AG09319 (cell line): ENCODE measurements at regions not wholly inside any gene's neighbourhood (a gene's known extent, or its start where the extent isn't known, plus 50 kb on each side); places are given as distances from the start of the nearest gene placed in this dataset.

Source experiments
- DNase-seq: peaks from one replicate; pipeline ENCODE4 v3.0.0-alpha.2; 2010; ENCODE audit warnings: low read depth; ENCODE audit errors: extremely low read depth
- CTCF ChIP-seq: IDR thresholded peaks from 2 replicates; pipeline ENCODE4 v1.5.1; 2011; ENCODE audit warnings: low read depth, mild to moderate bottlenecking, inconsistent platforms, low read length, moderate library complexity

DNA sequence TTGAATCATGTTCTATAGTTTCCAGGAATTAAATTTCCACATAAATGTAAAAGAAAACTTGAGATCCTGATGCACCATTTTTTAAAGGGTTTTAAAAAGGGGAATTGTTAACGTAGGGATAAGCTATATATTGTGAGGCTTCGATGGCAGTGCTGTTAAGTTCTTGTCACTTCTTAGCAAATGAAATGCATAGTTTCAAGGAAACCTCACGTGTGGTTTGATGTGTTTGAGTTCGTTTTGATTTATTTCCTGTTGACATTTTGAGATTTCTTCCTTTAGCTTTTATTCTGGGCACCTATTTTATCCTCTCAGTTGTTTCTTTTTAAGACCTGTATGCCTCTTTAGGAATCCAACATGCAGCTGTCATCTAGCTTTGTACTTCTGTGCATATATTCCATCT is 301.0 kb downstream of the DOCK8 start:
- DNase-seq, result no peak
- no peak for TF ChIP-seq CTCF

- no peak for TF ChIP-seq CTCF
- no peak for DNase-seq
Observed at GRCh38 chr9:517993-518392, 303.3 kb downstream of the DOCK8 start.

DNA sequence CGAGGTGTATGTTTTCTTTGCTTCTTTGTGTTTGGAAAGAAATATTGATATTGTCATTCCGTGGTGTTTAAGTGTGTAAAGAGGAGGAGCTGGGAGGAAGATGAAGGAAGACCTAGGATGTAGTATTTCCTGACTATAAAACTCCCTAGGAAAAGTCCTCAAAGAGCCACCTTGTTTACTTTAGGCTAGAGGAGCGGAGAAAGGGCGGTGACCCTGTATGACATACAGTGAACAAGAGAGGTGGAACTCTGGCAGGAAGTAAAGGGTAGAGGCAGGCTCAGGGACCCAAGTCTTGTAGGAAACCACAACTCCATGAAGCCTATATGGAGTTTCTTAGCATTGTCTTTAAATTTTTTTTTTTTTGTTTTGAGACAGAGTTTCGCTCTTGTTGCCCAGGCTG is 303.9 kb downstream of the DOCK8 start:
- no peak for TF ChIP-seq CTCF
- no peak for DNase-seq

DNA sequence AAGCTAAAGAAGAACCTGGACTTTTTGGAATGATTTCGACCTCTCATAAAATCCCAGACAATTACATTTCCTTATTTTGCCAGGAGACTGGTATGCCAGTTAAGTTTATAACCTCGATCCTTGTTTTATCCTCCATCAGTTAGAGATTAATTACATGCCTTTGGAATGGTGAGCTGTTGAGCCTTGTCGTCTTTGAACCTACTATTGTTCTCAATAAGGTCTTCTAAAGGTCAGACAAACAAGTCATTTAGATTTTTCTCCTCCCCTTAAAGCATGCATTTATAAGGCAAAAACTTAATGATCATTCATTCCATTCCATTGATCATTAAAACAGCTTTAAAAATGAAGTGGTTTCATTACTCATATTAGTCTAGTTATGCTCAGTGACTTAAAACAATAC is 304.9 kb downstream of the DOCK8 start:
- no peak for TF ChIP-seq CTCF
- no peak for DNase-seq

DNA sequence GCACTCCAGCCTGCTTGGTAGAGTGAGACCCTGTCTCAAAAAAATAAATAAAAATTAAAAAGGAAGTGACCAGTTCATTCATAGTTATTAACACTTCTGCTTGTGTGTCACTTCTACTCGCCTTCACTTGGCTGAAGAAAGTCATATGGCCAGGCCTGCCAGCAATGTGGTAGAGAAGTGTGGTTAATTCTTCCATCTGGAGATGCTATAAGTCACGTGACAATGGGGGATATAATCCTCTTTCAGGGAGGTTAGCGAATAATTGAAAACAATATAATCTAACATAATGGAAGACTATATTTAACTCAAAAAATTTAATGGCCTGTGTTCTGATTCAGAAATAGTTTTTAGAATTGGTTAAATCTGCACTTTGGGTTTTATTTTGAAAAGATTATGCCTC is 305.6 kb downstream of the DOCK8 start:
- DNase-seq, result no peak
- TF ChIP-seq CTCF, result no peak

DNA sequence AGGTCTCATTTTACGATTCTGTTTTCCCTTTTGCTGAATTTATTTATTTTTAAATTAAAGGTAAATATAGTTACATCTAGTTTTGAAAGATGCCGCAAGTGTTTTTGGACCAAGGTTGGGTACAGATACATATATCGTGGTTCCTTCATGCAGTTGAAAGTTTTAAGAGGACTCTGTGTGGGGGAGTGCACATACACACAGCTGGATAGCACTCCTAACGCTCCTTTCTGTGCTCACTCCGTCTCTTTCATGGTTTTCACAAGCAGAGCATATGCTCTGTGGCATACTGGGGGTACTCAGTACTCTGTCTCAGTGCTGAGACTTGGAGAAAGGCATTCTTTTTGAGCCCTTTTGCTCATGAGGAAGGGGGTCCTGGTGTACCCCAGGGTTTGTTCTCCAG is 307.5 kb downstream of the DOCK8 start:
- TF ChIP-seq CTCF, result no peak
- no peak for DNase-seq

DNA sequence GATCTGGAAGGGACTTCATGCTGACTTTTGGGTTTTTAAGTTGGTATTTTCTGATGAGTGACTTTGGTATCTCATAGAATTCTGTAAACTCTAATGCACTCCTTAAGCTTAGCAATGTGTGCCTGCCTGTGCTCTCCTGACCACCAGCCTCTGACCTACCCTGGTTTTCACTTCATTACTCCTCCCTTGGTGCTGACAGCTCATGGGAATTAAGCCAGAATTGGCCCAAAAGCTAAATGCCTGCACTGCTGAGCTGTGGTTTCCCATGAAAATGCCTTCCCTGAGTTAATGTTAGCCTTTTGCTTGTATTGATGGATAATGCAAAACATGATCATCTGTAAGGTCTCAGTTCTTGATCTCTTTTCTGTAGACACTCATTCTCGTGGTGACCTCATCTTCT is 308.0 kb downstream of the DOCK8 start:
- TF ChIP-seq CTCF, result no peak
- DNase-seq, result no peak
